MCF 10A (cell line): ENCODE measurements at regions not wholly inside any gene's neighbourhood (a gene's known extent, or its start where the extent isn't known, plus 50 kb on each side); places are given as distances from the start of the nearest gene placed in this dataset.
A peak's percentile ranks its signal among the peaks of the same experiment; 100 is the strongest.

Experiments
- BruUV-seq: library from RNA; stranded (reverse); fragments of 400-500 nt; replicated peaks from 2 replicates; lab custom pipeline; 2021; lab: Mats Ljungman, UMichigan
- CTCF ChIA-PET: fragments of 300-600 bp; sonication (Branson Sonifier 250); formaldehyde crosslinking; extraction: SDS; loops from one replicate; lab custom pipeline; 2021; ENCODE audit warnings: antibody characterized with exemption, inconsistent platforms; lab: Yijun Ruan, JAX
- POLR2A ChIA-PET: fragments of 300-600, 350-650 bp; sonication (Branson Sonifier 250); formaldehyde crosslinking; extraction: SDS; loops from one replicate; lab custom pipeline; 2020; ENCODE audit warnings: antibody characterized with exemption, inconsistent platforms; lab: Yijun Ruan, JAX
- DNase-seq: peaks from one replicate; pipeline ENCODE4 v3.0.0-alpha.2; 2018; ENCODE audit not compliant: unreplicated experiment
- H3K27ac Mint-ChIP-seq: one replicate; pipeline ENCODE4 v1.8.0; 2022; ENCODE audit warnings: mild to moderate bottlenecking, low read depth, mixed read lengths; ENCODE audit not compliant: unreplicated experiment
- H3K27me3 Mint-ChIP-seq: one replicate; pipeline ENCODE4 v1.8.0; 2022; ENCODE audit warnings: mixed read lengths; ENCODE audit not compliant: insufficient read depth, unreplicated experiment
- H3K36me3 Mint-ChIP-seq: one replicate; pipeline ENCODE4 v1.8.0; 2022; ENCODE audit warnings: mild to moderate bottlenecking, moderate library complexity, mixed read lengths; ENCODE audit not compliant: insufficient read depth, unreplicated experiment
- H3K4me1 Mint-ChIP-seq: one replicate; pipeline ENCODE4 v1.8.0; 2022; ENCODE audit warnings: mixed read lengths; ENCODE audit not compliant: insufficient read depth, unreplicated experiment
- H3K4me3 Mint-ChIP-seq: one replicate; pipeline ENCODE4 v1.8.0; 2022; ENCODE audit warnings: mild to moderate bottlenecking, moderate library complexity, mixed read lengths; ENCODE audit not compliant: unreplicated experiment
- H3K9me3 Mint-ChIP-seq: one replicate; pipeline ENCODE4 v1.8.0; 2022; ENCODE audit warnings: mixed read lengths; ENCODE audit not compliant: unreplicated experiment
- CTCF ChIP-seq: fragments of 200-600 bp; IDR thresholded peaks from one replicate; pipeline ENCODE4 v1.8.0; 2022; ENCODE audit warnings: antibody characterized with exemption, mild to moderate bottlenecking; ENCODE audit not compliant: unreplicated experiment
- intact Hi-C: fragments of 100-400 bp; cut with micrococcal nuclease; formaldehyde crosslinking; loops from 2 replicates; pipeline ENCODE4 v1.14.1; 2022

- DNase-seq = peak; percentile 12
- H3K4me1 Mint-ChIP-seq = no peaks in the 10 kb centered on the region
- BruUV-seq = no TSS peak
Observed at GRCh38 chr4:188214861-188215260, 75.6 kb downstream of the TRIML1 start.

GRCh38 chr4:188218392-188218791 is 79.2 kb downstream of the TRIML1 start:
- H3K27ac Mint-ChIP-seq = no peak overlapping the region
- H3K4me3 Mint-ChIP-seq = no peak overlapping the region
- peaks cover 6% of the 10 kb centered on the region for H3K36me3 Mint-ChIP-seq
- intact Hi-C loops = no loop called here
- no peaks in the 10 kb centered on the region for H3K4me1 Mint-ChIP-seq
- H3K27me3 Mint-ChIP-seq = no peaks in the 10 kb centered on the region
- no TSS peak for BruUV-seq
- ChIA-PET CTCF (no interaction called here), POLR2A (no interaction called here)
- no peak for DNase-seq
- no peak for TF ChIP-seq CTCF
- H3K9me3 Mint-ChIP-seq = no peaks in the 10 kb centered on the region

More at GRCh38 chr4:188214861-188215260, 75.6 kb downstream of the TRIML1 start:
- no peaks in the 10 kb centered on the region for H3K36me3 Mint-ChIP-seq
- no peaks in the 10 kb centered on the region for H3K27me3 Mint-ChIP-seq
- intact Hi-C loops = no loop called here
- CTCF ChIA-PET = no interaction called here
- H3K4me3 Mint-ChIP-seq = no peak overlapping the region
- POLR2A ChIA-PET = no interaction called here
- no peak for TF ChIP-seq CTCF
- H3K27ac Mint-ChIP-seq = no peak overlapping the region
- H3K9me3 Mint-ChIP-seq = no peaks in the 10 kb centered on the region

- H3K9me3 Mint-ChIP-seq = no peaks in the 10 kb centered on the region
- intact Hi-C loops = no loop called here
- DNase-seq = no peak
- BruUV-seq = no TSS peak
- no peak for TF ChIP-seq CTCF
- H3K36me3 Mint-ChIP-seq = peaks cover 6% of the 10 kb centered on the region
- no peak overlapping the region for H3K27ac Mint-ChIP-seq
- no peaks in the 10 kb centered on the region for H3K27me3 Mint-ChIP-seq
- no peaks in the 10 kb centered on the region for H3K4me1 Mint-ChIP-seq
- no peak overlapping the region for H3K4me3 Mint-ChIP-seq
- ChIA-PET CTCF (no interaction called here), POLR2A (interaction anchor here (0.7 kb wide), 1 partner anchor 312 kb away, joined by 3 read pairs; no protein-coding TSS in a partner anchor)
Observed at GRCh38 chr4:188220006-188220405, 80.8 kb downstream of the TRIML1 start.

DNA sequence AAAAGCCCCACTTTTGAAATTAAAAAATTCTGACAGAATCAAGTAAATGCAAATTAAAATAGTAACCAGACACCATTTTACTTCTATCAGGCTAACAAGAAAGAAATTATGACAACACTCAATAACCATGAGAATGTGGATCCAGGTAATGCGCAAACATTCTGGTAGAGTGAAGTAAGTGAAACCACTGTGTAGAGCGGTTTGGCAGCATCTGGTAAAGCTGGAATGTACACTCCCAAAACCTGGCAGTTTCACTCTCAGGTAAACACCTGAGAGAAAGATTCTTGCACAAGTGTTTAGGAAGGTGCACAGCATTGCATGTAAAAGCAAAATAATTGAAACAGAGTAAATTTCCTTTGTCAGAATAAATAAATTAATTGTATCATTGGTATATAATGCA is 81.8 kb downstream of the TRIML1 start:
- ChIA-PET CTCF (no interaction called here), POLR2A (interaction anchor here (0.5 to 1.8 kb wide), 4 partner anchors 42 to 879 kb away, joined by 3 to 5 read pairs (median 4); no protein-coding TSS in a partner anchor)
- H3K27me3 Mint-ChIP-seq = no peaks in the 10 kb centered on the region
- intact Hi-C loops = no loop called here
- TF ChIP-seq CTCF = no peak
- H3K36me3 Mint-ChIP-seq = peaks cover 6% of the 10 kb centered on the region
- H3K9me3 Mint-ChIP-seq = no peaks in the 10 kb centered on the region
- BruUV-seq = no TSS peak
- no peak overlapping the region for H3K27ac Mint-ChIP-seq
- no peak overlapping the region for H3K4me3 Mint-ChIP-seq
- DNase-seq = peak; percentile 78
- no peaks in the 10 kb centered on the region for H3K4me1 Mint-ChIP-seq
